Brain microvascular endothelial cell (primary cell): ENCODE measurements at regions not wholly inside any gene's neighbourhood (a gene's known extent, or its start where the extent isn't known, plus 50 kb on each side); places are given as distances from the start of the nearest gene placed in this dataset.

Experiments
- DNase-seq: peaks from one replicate; pipeline ENCODE4 v3.0.0-alpha.2; 2020
- H3K27ac ChIP-seq: fragments of 250-450 bp; sonication (Bioruptor Pico); 2 replicates; pipeline ENCODE4 v1.5.1; 2020; ENCODE audit warnings: mild to moderate bottlenecking, moderate library complexity
- H3K27me3 ChIP-seq: fragments of 250-450 bp; sonication (Bioruptor Pico); replicated peaks from 2 replicates; pipeline ENCODE4 v1.5.1; 2020; ENCODE audit warnings: mild to moderate bottlenecking
- H3K36me3 ChIP-seq: fragments of 250-450 bp; sonication (Bioruptor Pico); replicated peaks from 2 replicates; pipeline ENCODE4 v1.5.1; 2020; ENCODE audit warnings: mild to moderate bottlenecking
- H3K4me3 ChIP-seq: 2 replicates; pipeline ENCODE4 v1.5.1; 2011; ENCODE audit warnings: low read depth, mild to moderate bottlenecking, control low read depth, low read length, moderate library complexity
- in situ Hi-C: cut with HindIII; loops from 2 replicates; pipeline ENCODE4 v1.10.0; 2017; ENCODE audit warnings: low sequenced_read_pairs, low pct_ligation_motif_present
- TF ChIP-seq, protein P1 (sequence below): IDR thresholded peaks from 2 replicates; pipeline ENCODE4 v1.5.1; 2011; ENCODE audit warnings: low read depth, mild to moderate bottlenecking, moderate library complexity, low read length, control low read depth, inconsistent platforms; ENCODE audit errors: missing control alignments

DNA sequence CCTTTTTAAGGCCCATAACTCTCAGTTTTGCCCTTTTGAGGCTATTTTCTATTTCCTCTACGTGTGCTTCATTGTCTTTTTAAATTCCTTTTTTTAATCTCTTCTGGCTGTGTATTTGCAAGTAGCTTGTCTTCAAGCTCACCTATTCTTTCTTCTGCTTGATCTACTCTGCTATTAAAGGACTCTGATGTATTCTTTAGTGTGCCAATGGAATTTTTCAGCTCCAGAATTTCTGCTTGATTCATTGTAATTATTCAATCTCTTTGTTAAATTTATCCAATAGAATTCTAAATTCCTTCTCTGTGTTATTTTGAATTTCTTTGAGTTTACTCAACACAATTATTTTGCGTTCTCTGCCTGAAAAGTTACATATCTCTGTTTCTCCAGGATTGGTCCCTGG lies 178.7 kb downstream of the FAM170A start:
- H3K27ac ChIP-seq = no peak overlapping the region
- TF ChIP-seq, protein P1, sequence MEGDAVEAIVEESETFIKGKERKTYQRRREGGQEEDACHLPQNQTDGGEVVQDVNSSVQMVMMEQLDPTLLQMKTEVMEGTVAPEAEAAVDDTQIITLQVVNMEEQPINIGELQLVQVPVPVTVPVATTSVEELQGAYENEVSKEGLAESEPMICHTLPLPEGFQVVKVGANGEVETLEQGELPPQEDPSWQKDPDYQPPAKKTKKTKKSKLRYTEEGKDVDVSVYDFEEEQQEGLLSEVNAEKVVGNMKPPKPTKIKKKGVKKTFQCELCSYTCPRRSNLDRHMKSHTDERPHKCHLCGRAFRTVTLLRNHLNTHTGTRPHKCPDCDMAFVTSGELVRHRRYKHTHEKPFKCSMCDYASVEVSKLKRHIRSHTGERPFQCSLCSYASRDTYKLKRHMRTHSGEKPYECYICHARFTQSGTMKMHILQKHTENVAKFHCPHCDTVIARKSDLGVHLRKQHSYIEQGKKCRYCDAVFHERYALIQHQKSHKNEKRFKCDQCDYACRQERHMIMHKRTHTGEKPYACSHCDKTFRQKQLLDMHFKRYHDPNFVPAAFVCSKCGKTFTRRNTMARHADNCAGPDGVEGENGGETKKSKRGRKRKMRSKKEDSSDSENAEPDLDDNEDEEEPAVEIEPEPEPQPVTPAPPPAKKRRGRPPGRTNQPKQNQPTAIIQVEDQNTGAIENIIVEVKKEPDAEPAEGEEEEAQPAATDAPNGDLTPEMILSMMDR = no peak
- no peaks in the 10 kb centered on the region for H3K27me3 ChIP-seq
- in situ Hi-C loops = no loop called here
- no peak for DNase-seq
- no peak overlapping the region for H3K4me3 ChIP-seq
- H3K36me3 ChIP-seq = no peaks in the 10 kb centered on the region

DNA sequence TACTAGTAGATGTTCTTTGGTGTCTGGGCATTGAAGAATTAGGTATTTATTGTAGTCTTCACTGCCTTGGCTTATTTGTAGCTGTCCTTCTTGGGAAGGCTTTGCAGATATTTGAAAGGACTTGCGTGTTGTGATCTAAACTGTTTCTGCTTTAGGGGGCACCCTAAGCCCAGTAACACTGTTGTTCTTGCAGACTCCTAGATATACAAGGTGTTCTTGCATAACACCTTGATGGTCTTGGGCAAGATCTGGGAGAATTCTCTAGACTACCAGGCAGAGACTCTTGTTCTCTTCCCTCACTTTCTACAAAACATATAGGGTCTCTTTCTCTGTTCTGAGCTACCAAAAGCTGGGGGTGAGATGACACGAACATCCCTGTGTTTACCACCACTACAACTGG lies 179.1 kb downstream of the FAM170A start:
- in situ Hi-C loops = no loop called here
- TF ChIP-seq, protein P1 = no peak

DNA sequence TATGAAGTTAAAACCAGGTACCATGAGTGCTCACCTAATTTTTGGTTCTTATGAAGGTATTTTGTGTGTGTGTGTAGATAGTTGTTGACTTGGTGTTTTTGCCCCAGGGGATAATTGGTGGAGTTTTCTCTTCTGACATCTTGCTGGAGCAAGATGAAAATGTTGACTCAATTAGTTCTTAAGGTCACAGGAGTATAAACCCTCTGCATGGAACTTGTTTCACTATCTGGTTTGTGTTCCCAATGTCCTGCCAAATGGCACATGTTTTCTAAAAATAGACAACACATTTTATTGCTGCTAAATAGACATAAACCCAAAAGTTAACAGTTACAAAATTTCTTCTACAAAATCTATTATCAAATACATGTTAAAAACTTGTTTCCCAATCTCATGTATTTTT lies 180.9 kb downstream of the FAM170A start:
- in situ Hi-C loops = no loop called here
- TF ChIP-seq, protein P1 = no peak
- no peak for DNase-seq
- Histone ChIP-seq H3K27me3 (no peaks in the 10 kb centered on the region), H3K27ac (no peak overlapping the region), H3K4me3 (no peak overlapping the region), H3K36me3 (no peaks in the 10 kb centered on the region)

More for the DNA sequence above, 179.1 kb downstream of the FAM170A start:
- H3K4me3 ChIP-seq = no peak overlapping the region
- no peak overlapping the region for H3K27ac ChIP-seq
- no peaks in the 10 kb centered on the region for H3K36me3 ChIP-seq
- DNase-seq = no peak
- no peaks in the 10 kb centered on the region for H3K27me3 ChIP-seq

DNA sequence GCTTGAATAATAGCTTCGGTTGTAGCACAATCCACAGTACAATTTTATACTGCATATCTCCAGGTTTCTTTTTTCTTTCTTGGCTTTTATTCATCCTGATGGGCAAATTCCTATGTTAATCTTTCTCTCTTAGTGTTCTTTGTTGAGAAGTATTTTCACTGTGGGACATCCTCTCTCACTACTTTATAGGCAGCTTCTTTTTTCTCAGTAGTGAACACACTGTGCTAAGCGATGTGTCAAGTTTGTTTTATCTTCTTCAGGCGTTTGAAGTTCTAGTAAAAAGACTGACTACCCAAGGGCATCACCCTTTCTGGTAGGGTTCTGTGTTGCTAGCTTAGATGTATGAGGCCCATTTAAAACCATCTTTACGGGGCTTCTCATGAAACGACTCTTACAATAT lies 182.1 kb downstream of the FAM170A start:
- Histone ChIP-seq H3K4me3 (no peak overlapping the region), H3K27me3 (no peaks in the 10 kb centered on the region), H3K27ac (no peak overlapping the region), H3K36me3 (no peaks in the 10 kb centered on the region)
- in situ Hi-C loops = no loop called here
- no peak for DNase-seq
- TF ChIP-seq, protein P1 = no peak

DNA sequence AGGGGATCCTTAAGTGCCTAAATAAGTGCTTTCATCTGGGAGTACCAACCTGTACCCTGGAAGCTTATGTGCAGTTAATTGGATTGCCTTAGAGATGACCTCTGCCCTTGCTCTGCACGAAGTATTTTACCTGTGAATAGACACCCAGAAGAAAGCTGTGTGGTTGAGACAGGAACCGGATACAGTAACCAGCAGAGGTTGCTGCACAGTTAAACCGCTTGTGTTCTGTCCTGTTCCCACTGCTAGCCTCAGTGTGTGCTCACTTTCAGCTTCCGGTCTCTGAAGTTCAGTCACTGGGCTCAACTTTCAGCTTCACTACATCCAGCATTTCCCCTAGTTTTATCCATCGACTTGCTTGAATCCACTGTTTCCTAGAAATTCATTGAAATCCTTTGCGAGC lies 185.3 kb downstream of the FAM170A start:
- Histone ChIP-seq H3K4me3 (no peak overlapping the region), H3K27me3 (no peaks in the 10 kb centered on the region), H3K36me3 (no peaks in the 10 kb centered on the region), H3K27ac (no peak overlapping the region)
- DNase-seq = no peak
- in situ Hi-C loops = no loop called here
- TF ChIP-seq, protein P1 = no peak

DNA sequence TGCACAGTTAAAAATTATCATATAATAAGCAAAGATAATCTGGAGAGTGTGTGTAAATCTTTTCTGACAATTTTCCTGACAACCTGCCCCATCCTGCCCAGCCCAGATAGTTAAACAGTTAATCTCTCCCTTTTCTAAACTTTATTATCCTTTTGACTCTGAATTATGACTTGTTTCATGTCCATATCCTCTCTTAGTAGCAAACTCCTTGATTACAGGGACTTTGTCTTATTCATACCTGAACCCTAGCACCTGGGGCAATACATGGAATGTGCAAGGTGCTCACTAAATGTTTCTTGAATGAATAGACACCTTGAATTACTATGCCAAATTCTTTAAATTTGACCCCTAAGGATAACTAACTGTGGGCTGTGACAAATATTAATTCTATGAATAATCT lies 186.7 kb downstream of the FAM170A start:
- H3K27me3 ChIP-seq = no peaks in the 10 kb centered on the region
- no peak for DNase-seq
- TF ChIP-seq, protein P1 = no peak
- H3K27ac ChIP-seq = no peak overlapping the region
- in situ Hi-C loops = no loop called here
- H3K36me3 ChIP-seq = no peaks in the 10 kb centered on the region
- H3K4me3 ChIP-seq = no peak overlapping the region
